ENCODE measurements at regions not wholly inside any gene's neighbourhood (a gene's known extent, or its start where the extent isn't known, plus 50 kb on each side); places are given as distances from the start of the nearest gene placed in this dataset.

DNA sequence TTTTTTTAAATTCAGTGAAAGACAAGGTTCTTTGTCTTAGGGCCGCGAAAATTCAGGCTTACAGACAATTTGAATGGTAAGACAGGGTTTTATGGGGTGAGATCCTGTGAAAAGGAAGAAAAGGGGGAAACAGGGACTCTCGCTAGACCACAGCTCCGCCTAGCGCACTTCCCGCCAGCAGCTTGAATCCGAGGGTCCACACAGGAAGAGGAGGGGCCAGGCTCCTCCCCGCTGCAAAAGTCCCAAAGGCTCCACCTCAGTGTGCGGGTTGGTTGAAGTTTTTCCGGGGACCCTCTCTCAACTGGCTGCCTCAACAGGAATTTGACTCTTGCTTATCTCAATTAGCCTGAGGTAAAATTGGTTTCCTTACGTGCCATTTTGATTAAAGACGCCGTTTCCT lies 950.9 kb upstream of the CNTN5 start:
- Mint-ChIP-seq H3K4me3 (ENCODE audit: low read depth) (no peak overlapping the region), H3K9me3 (ENCODE audit: low read depth) (peaks cover 7% of the 10 kb centered on the region), H3K27me3 (no peaks in the 10 kb centered on the region), H3K36me3 (ENCODE audit: insufficient read depth) (no peaks in the 10 kb centered on the region), H3K4me1 (ENCODE audit: low read depth) (peaks cover 6% of the 10 kb centered on the region), H3K27ac (no peak overlapping the region)
- TF ChIP-seq, protein P1, sequence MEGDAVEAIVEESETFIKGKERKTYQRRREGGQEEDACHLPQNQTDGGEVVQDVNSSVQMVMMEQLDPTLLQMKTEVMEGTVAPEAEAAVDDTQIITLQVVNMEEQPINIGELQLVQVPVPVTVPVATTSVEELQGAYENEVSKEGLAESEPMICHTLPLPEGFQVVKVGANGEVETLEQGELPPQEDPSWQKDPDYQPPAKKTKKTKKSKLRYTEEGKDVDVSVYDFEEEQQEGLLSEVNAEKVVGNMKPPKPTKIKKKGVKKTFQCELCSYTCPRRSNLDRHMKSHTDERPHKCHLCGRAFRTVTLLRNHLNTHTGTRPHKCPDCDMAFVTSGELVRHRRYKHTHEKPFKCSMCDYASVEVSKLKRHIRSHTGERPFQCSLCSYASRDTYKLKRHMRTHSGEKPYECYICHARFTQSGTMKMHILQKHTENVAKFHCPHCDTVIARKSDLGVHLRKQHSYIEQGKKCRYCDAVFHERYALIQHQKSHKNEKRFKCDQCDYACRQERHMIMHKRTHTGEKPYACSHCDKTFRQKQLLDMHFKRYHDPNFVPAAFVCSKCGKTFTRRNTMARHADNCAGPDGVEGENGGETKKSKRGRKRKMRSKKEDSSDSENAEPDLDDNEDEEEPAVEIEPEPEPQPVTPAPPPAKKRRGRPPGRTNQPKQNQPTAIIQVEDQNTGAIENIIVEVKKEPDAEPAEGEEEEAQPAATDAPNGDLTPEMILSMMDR (IDR thresholded peaks at IDR 0.05; ENCODE audit: unreplicated experiment) = no peak
- DNase-seq (ENCODE audit: low spot score, unreplicated experiment) = no peak

DNA sequence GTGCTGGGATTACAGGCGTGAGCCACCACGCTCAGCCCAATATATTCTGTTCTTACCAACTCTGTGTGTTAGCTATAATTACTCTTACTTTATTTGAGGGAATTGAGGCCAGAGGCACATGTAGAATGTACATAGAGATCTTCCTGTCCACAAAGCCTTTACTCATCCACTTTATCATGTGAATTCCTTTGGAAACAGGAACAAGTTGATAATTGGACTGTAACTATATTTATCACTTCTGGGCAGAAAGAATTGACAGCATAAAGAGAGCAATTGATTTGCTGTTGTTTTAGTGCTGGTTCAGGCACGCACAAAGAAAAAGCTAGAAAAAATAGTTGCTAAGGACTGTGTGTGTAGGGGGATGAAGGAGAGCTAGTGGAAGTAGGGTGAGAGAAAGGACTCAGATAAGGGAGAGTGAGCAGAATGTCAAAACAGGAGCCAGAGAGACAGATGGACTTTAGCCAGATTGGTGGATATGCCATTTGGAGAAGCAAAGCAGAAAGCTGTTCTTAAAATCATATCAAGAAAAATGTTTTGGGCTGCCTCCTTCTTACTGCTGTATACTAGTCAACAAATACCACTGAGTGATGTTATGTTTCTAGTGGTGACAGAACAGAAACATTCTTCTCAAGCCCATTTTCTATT lies 929.8 kb upstream of the CNTN5 start:
- peaks cover 2% of the 10 kb centered on the region for H3K36me3 Mint-ChIP-seq (ENCODE audit: insufficient read depth)
- no peak overlapping the region for H3K4me3 Mint-ChIP-seq (ENCODE audit: low read depth)
- peaks cover 4% of the 10 kb centered on the region for H3K4me1 Mint-ChIP-seq (ENCODE audit: low read depth)
- DNase-seq (ENCODE audit: low spot score, unreplicated experiment) = no peak
- no peaks in the 10 kb centered on the region for H3K27me3 Mint-ChIP-seq
- peak overlapping the region; percentile 22 for H3K27ac Mint-ChIP-seq
- TF ChIP-seq, protein P1 (IDR thresholded peaks at IDR 0.05; ENCODE audit: unreplicated experiment) = no peak
- peaks cover 6% of the 10 kb centered on the region for H3K9me3 Mint-ChIP-seq (ENCODE audit: low read depth)

DNA sequence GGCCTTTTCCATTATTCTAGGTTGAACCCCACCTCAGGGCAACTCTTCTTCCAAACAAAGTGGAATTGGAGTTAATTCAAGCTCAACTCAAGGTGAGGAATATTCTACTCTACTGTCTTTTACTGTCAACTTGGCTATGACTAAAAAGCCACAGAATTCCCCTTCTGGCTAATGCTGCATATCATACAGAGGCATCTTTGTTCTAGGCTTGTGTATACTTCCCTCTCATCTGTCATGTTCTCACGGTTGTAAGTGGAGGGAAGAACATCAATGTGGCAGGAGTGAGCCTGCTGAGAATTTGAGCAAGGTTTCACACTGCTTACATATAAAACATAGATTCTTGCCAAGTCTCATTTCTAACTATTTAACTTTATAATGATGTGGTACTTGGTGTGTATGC lies 921.4 kb upstream of the CNTN5 start:
- Mint-ChIP-seq H3K4me1 (ENCODE audit: low read depth) (peaks cover 2% of the 10 kb centered on the region), H3K4me3 (ENCODE audit: low read depth) (no peak overlapping the region), H3K27me3 (no peaks in the 10 kb centered on the region), H3K36me3 (ENCODE audit: insufficient read depth) (no peaks in the 10 kb centered on the region), H3K9me3 (ENCODE audit: low read depth) (peaks cover 3% of the 10 kb centered on the region), H3K27ac (no peak overlapping the region)
- DNase-seq (ENCODE audit: low spot score, unreplicated experiment) = no peak
- TF ChIP-seq, protein P1 (IDR thresholded peaks at IDR 0.05; ENCODE audit: unreplicated experiment) = no peak

DNA sequence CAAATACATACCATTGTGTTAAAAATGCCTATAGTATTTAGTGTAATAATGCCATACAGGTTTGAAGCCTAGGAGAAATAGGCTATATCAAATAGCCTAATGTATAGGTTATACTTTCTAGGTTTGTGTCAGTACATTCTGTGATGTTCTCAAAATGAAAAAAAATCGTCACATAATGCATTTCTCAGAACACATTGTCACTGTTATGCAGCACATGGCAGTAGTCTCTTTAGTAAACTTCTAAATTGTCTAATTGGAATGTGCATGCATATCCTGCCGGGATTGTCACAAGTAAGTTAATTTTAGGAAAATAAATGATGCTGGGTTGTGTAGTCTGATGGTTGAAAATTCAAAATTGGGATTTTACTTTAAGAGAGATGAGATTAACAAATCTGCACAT lies 920.1 kb upstream of the CNTN5 start:
- no peak overlapping the region for H3K27ac Mint-ChIP-seq
- no peak for DNase-seq (ENCODE audit: low spot score, unreplicated experiment)
- no peaks in the 10 kb centered on the region for H3K36me3 Mint-ChIP-seq (ENCODE audit: insufficient read depth)
- H3K27me3 Mint-ChIP-seq = no peaks in the 10 kb centered on the region
- TF ChIP-seq, protein P1 (IDR thresholded peaks at IDR 0.05; ENCODE audit: unreplicated experiment) = no peak
- no peak overlapping the region for H3K4me3 Mint-ChIP-seq (ENCODE audit: low read depth)
- peaks cover 2% of the 10 kb centered on the region for H3K4me1 Mint-ChIP-seq (ENCODE audit: low read depth)
- H3K9me3 Mint-ChIP-seq (ENCODE audit: low read depth) = peaks cover 3% of the 10 kb centered on the region

DNA sequence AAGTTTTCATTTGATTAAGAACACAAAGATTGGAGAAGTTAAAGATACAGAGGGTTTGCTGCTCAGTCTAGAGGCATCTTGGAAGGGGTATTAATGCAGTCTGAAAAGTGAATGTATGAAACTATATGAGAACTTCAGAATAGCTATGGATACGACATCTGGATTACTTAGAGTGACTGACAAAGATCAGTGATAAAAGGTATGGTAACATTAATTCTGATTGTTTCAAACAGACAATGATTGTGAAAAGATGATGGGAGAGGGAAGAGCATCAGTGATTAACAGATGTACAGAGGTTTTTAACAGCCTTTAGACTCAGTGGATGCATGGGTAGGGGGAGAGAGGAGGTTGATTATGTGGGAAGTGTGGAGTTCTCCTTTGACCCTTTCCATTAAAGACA lies 919.4 kb upstream of the CNTN5 start:
- Mint-ChIP-seq H3K27me3 (no peaks in the 10 kb centered on the region), H3K9me3 (ENCODE audit: low read depth) (peaks cover 3% of the 10 kb centered on the region), H3K36me3 (ENCODE audit: insufficient read depth) (no peaks in the 10 kb centered on the region), H3K4me1 (ENCODE audit: low read depth) (peaks cover 2% of the 10 kb centered on the region), H3K27ac (no peak overlapping the region), H3K4me3 (ENCODE audit: low read depth) (no peak overlapping the region)
- DNase-seq (ENCODE audit: low spot score, unreplicated experiment) = no peak
- TF ChIP-seq, protein P1 (IDR thresholded peaks at IDR 0.05; ENCODE audit: unreplicated experiment) = no peak

Measured in progenitor cell of endocrine pancreas (in vitro differentiated cells).